B cell (primary cell): ENCODE measurements at regions not wholly inside any gene's neighbourhood (a gene's known extent, or its start where the extent isn't known, plus 50 kb on each side); places are given as distances from the start of the nearest gene placed in this dataset.
A peak's percentile ranks its signal among the peaks of the same experiment; 100 is the strongest.

Experiments used
- ATAC-seq: fragments of 200-7000 bp; cut with Tn5 transposase; one replicate; pipeline ENCODE4 v1.10.0; 2021; ENCODE audit warnings: low read depth, mild to moderate bottlenecking, moderate number of reproducible peaks, moderate library complexity
- CTCF ChIA-PET: fragments of 350-600 bp; sonication (Branson Sonifier 250); formaldehyde crosslinking; loops from one replicate; lab custom pipeline; 2021; ENCODE audit warnings: antibody characterized with exemption, inconsistent platforms; lab: Charles Lee
- POLR2A ChIA-PET: fragments of 350-600 bp; sonication (Branson Sonifier 250); formaldehyde crosslinking; loops from one replicate; lab custom pipeline; 2021; ENCODE audit warnings: antibody characterized with exemption; lab: Charles Lee
- DNase-seq: peaks from one replicate; pipeline ENCODE4 v3.0.0; 2013
- H2AFZ ChIP-seq: 2 replicates; pipeline ENCODE4 v1.6.1; 2012; ENCODE audit warnings: mild to moderate bottlenecking, low read depth, low read length; ENCODE audit not compliant: insufficient read depth, poor library complexity, severe bottlenecking
- H3K27ac ChIP-seq, 2 donors: 1 replicate in 1 of 2; 2 replicates in 1 of 2; pipeline ENCODE4 v1.5.1; 2012 to 2013; ENCODE audit warnings: low read length in 2 of 2, mild to moderate bottlenecking in 2 of 2, moderate library complexity in 1 of 2
- H3K27me3 ChIP-seq, 4 experiments: fragments of 200-600 bp in 1 of 4; sonication (generic) in 1 of 4; replicated peaks in 1 of 4; 1 replicate in 2 of 4; 2 replicates in 2 of 4; pipeline versions ENCODE4 v1.6.1 to v1.7.0; 2013 to 2016; ENCODE audit warnings: low read length in 3 of 4, mild to moderate bottlenecking in 2 of 4, mixed read lengths in 1 of 4, moderate library complexity in 1 of 4; ENCODE audit not compliant: insufficient read depth in 4 of 4, control insufficient read depth in 3 of 4; ENCODE audit errors: control extremely low read depth in 1 of 4
- H3K36me3 ChIP-seq, 2 experiments: replicated peaks in 1 of 2; 1 replicate in 1 of 2; 2 replicates in 1 of 2; pipeline versions ENCODE4 v1.6.1 to v1.7.1; 2013; ENCODE audit warnings: low read length in 1 of 2; ENCODE audit not compliant: insufficient read depth in 2 of 2, control insufficient read depth in 1 of 2; ENCODE audit errors: control extremely low read depth in 1 of 2, extremely low read depth in 1 of 2
- H3K4me1 ChIP-seq, 2 donors: fragments of 200-600 bp in 1 of 2; sonication (generic) in 1 of 2; 1 replicate in 1 of 2; 2 replicates in 1 of 2; pipeline versions ENCODE4 v1.5.1 to v1.6.1; 2013 to 2017; ENCODE audit warnings: low read length in 2 of 2; ENCODE audit not compliant: control insufficient read depth in 2 of 2, insufficient read depth in 2 of 2
- H3K4me2 ChIP-seq: replicated peaks from 2 replicates; pipeline ENCODE3; 2012; ENCODE audit warnings: mild to moderate bottlenecking, low read depth, low read length; ENCODE audit not compliant: poor library complexity, severe bottlenecking
- H3K4me3 ChIP-seq, 5 experiments: fragments of 200-600 bp in 1 of 5; sonication (generic) in 1 of 5; 1 replicate in 3 of 5; 2 replicates in 2 of 5; pipeline versions ENCODE4 v1.5.1 to v1.7.0; 2011 to 2016; ENCODE audit warnings: low read length in 4 of 5, mild to moderate bottlenecking in 4 of 5, low read depth in 2 of 5, control low read depth in 1 of 5, moderate library complexity in 1 of 5; ENCODE audit not compliant: insufficient read depth in 1 of 5; ENCODE audit errors: control extremely low read depth in 1 of 5, extremely low read depth in 1 of 5
- H3K79me2 ChIP-seq: fragments of 200-600 bp; sonication (generic); one replicate; pipeline ENCODE4 v1.6.0; 2016; ENCODE audit warnings: low read length; ENCODE audit not compliant: control insufficient read depth, insufficient read depth
- H3K9ac ChIP-seq: fragments of 200-600 bp; sonication (generic); 2 replicates; pipeline ENCODE4 v1.6.1; 2017; ENCODE audit warnings: mild to moderate bottlenecking, low read length, moderate library complexity
- H3K9me3 ChIP-seq, 3 donors: one replicate each; pipeline versions ENCODE4 v1.6.1 to v1.7.1; 2013; ENCODE audit warnings: low read length in 2 of 3; ENCODE audit not compliant: control insufficient read depth in 2 of 3, insufficient read depth in 1 of 3; ENCODE audit errors: control extremely low read depth in 1 of 3
- H4K20me1 ChIP-seq: 2 replicates; pipeline ENCODE4 v1.6.0; 2012; ENCODE audit warnings: mild to moderate bottlenecking, low read length; ENCODE audit not compliant: insufficient read depth, control insufficient read depth, poor library complexity, severe bottlenecking
- H3K27ac Mint-ChIP-seq: one replicate; pipeline ENCODE4 v1.8.0; 2021; ENCODE audit warnings: mixed read lengths
- H3K27me3 Mint-ChIP-seq: one replicate; pipeline ENCODE4 v1.8.0; 2021; ENCODE audit warnings: mixed read lengths
- H3K4me1 Mint-ChIP-seq: one replicate; pipeline ENCODE4 v1.8.0; 2021; ENCODE audit warnings: mixed read lengths
- H3K4me3 Mint-ChIP-seq: one replicate; pipeline ENCODE4 v1.8.0; 2021; ENCODE audit warnings: mixed read lengths
- H3K9me3 Mint-ChIP-seq: one replicate; pipeline ENCODE4 v1.8.0; 2022; ENCODE audit warnings: mixed read lengths; ENCODE audit not compliant: insufficient read depth
- CTCF ChIP-seq: fragments of 200-600 bp; IDR thresholded peaks from one replicate; pipeline ENCODE4 v1.8.0; 2022; ENCODE audit warnings: antibody characterized with exemption, mild to moderate bottlenecking
- EZH2 ChIP-seq: IDR thresholded peaks from 2 replicates; pipeline ENCODE4 v1.6.1; 2012; ENCODE audit warnings: borderline replicate concordance, low read depth, mild to moderate bottlenecking, moderate library complexity, low read length; ENCODE audit not compliant: insufficient read depth, poor library complexity, severe bottlenecking
- WGBS: methylation state at CpG from one replicate; pipeline ENCODE4 v1.1.5; 2013; ENCODE audit warnings: missing lambda C conversion rate; ENCODE audit not compliant: insufficient coverage; 5-methylcytosine and 5-hydroxymethylcytosine counted together
- intact Hi-C: fragments of 100-400 bp; cut with micrococcal nuclease; formaldehyde crosslinking; loops from one replicate; pipeline ENCODE4 v1.10.0; 2022

GRCh38 chr9:81815781-81816180 lies 112.4 kb upstream of the SPATA31D4 start:
- Histone ChIP-seq H3K4me2 (no peak overlapping the region), H2AFZ (no peak overlapping the region), H3K27me3 (no peaks in the 10 kb centered on the region), H3K4me1 (peaks cover 14% of the 10 kb centered on the region in 2 donors), H3K27ac (no peak overlapping the region), H4K20me1 (no peaks in the 10 kb centered on the region), H3K9me3 (no peaks in the 10 kb centered on the region), H3K36me3 (no peaks in the 10 kb centered on the region), H3K79me2 (no peaks in the 10 kb centered on the region), H3K9ac (no peak overlapping the region), H3K4me3 (no peak overlapping the region)
- no peaks in the 10 kb centered on the region for H3K27me3 Mint-ChIP-seq
- intact Hi-C loops = no loop called here
- CTCF ChIA-PET = no interaction called here
- POLR2A ChIA-PET = no interaction called here
- H3K27ac Mint-ChIP-seq = peak overlapping the region; percentile 5
- H3K4me3 Mint-ChIP-seq = peak overlapping the region; percentile 6
- TF ChIP-seq CTCF = no peak
- WGBS = 100% methylated on average over 3 of the region's 3 CpGs
- no peak for DNase-seq
- ATAC-seq = no peak
- H3K4me1 Mint-ChIP-seq = peaks cover 21% of the 10 kb centered on the region
- H3K9me3 Mint-ChIP-seq = no peaks in the 10 kb centered on the region

GRCh38 chr9:81819155-81819554 lies 109.1 kb upstream of the SPATA31D4 start:
- ChIA-PET CTCF (no interaction called here), POLR2A (no interaction called here)
- intact Hi-C loops = no loop called here
- ATAC-seq (no peak), DNase-seq (no peak)
- no peaks in the 10 kb centered on the region for H3K9me3 ChIP-seq
- no peak overlapping the region for H3K4me3 ChIP-seq
- no peak overlapping the region for H2AFZ ChIP-seq
- no peak overlapping the region for H3K9ac ChIP-seq
- Mint-ChIP-seq H3K27ac (no peak overlapping the region), H3K4me1 (peaks cover 17% of the 10 kb centered on the region), H3K4me3 (no peak overlapping the region), H3K27me3 (no peaks in the 10 kb centered on the region), H3K9me3 (no peaks in the 10 kb centered on the region)
- no peaks in the 10 kb centered on the region for H4K20me1 ChIP-seq
- no peak for TF ChIP-seq EZH2
- no peak for TF ChIP-seq CTCF
- H3K27ac ChIP-seq = no peak overlapping the region
- H3K36me3 ChIP-seq = no peaks in the 10 kb centered on the region
- WGBS = 89% methylated on average over 6 of the region's 7 CpGs
- H3K4me2 ChIP-seq = no peak overlapping the region
- H3K4me1 ChIP-seq = peaks cover 10 to 11% of the 10 kb centered on the region in 2 donors
- no peaks in the 10 kb centered on the region for H3K27me3 ChIP-seq
- no peaks in the 10 kb centered on the region for H3K79me2 ChIP-seq
